ENCODE measurements at regions not wholly inside any gene's neighbourhood (a gene's known extent, or its start where the extent isn't known, plus 50 kb on each side); places are given as distances from the start of the nearest gene placed in this dataset.

DNA sequence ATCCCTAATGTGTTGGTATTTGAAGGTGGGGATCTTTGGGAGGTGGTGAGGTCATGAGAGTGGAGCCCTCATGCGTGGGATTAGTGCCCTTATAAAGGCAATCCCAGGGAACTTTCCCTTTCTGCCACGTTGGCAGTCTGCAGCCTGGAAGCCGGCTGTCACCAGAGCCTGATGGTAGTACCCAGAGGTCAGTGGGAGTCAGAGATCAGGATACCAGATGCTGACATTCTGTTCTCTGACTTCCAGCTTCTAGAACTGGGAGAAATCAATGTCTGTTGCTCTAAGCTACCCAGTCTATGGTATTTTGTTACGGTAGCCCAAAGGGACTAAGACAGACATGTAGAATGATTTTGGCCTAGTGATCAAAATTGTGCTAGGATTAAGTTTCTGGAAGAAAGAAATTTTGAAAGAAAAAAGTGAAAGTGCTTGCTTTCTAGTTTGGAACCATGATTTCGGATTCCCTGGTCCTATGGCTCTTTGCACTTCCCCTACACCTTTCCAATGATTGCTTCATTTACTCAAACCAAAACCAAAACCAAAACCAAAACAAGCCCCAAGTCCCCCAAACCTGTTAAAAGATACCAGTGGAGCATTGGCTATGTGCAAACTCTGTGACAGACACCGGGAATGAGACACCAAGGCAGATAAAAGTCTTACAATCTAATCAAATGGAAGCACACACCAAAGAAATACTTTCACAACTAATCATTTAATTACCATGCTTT is 173.7 kb upstream of the ZNF217 start:
- Histone ChIP-seq H2BK15ac (ENCODE audit: low read depth, low read length) (peak overlapping the region; percentile 81; the same call in 2 of the 3 replicates), H3K9ac (ENCODE audit: low read depth, low read length) (no peak overlapping the region), H3K9me1 (ENCODE audit: insufficient read depth, low read length) (peaks cover 12% of the 10 kb centered on the region), H3K14ac (replicated peaks; ENCODE audit: low read depth, low read length) (peak overlapping the region; percentile 79; the same call in 1 of the 2 replicates), H3K4me1 (ENCODE audit: control insufficient read depth, insufficient read depth, low read length) (peaks cover 23% of the 10 kb centered on the region), H2AK9ac (replicated peaks; ENCODE audit: low read depth, low read length, poor library complexity) (peak overlapping the region; percentile 7), H3K4me3 (ENCODE audit: insufficient read depth, low read depth, low read length) (no peak overlapping the region), H3K9me3 (ENCODE audit: control insufficient read depth, insufficient read depth, low read length) (no peaks in the 10 kb centered on the region), H2AK5ac (ENCODE audit: low read depth, low read length) (peak overlapping the region; percentile 52; the same call in 1 of the 2 replicates), H2BK5ac (ENCODE audit: low read depth, low read length, poor library complexity, severe bottlenecking) (peak overlapping the region; percentile 67), H4K8ac (ENCODE audit: low read depth in 2 of 2, low read length in 2 of 2) (peak overlapping the region; percentile 29 to 65; a peak in 2 of 4 replicates), H3K79me1 (ENCODE audit: low read depth in 1 of 2, low read length in 2 of 2) (peaks cover 0 to 12% of the 10 kb centered on the region in 2 experiments; a peak in 2 of 4 replicates), H2AFZ (replicated peaks; ENCODE audit: low read length, poor library complexity) (peak overlapping the region; percentile 71), H3K36me3 (ENCODE audit: control insufficient read depth, insufficient read depth, low read length) (no peaks in the 10 kb centered on the region), H3K27me3 (ENCODE audit: control insufficient read depth, insufficient read depth, low read length) (no peaks in the 10 kb centered on the region), H3K23ac (ENCODE audit: low read depth, low read length) (peak overlapping the region; percentile 31; the same call in 1 of the 2 replicates), H3K18ac (ENCODE audit: low read depth, low read length) (peak overlapping the region; percentile 55), H2BK120ac (ENCODE audit: low read depth, low read length) (peak overlapping the region; percentile 86), H3K56ac (ENCODE audit: extremely low read depth, insufficient read depth, low read length) (no peak overlapping the region), H4K91ac (ENCODE audit: insufficient read depth, low read depth, low read length) (peak overlapping the region; percentile 73), H2BK20ac (ENCODE audit: low read depth, low read length) (peak overlapping the region; percentile 81), H3K4ac (ENCODE audit: low read depth, low read length) (peak overlapping the region; percentile 68), H3K27ac (ENCODE audit: insufficient read depth, low read length) (peak overlapping the region; percentile 25; the same call in 1 of the 2 replicates), H3K4me2 (ENCODE audit: low read depth, low read length) (peak overlapping the region; percentile 10; the same call in 1 of the 2 replicates), H4K20me1 (ENCODE audit: insufficient read depth, low read length) (no peaks in the 10 kb centered on the region), H4K5ac (ENCODE audit: low read depth, low read length) (peak overlapping the region; percentile 75)
- no peak for DNase-seq
- no TSS peak for BruUV-seq (replicated peaks)
- CTCF ChIA-PET, result no interaction called here
- no peak for ATAC-seq (ENCODE audit: low read depth)
- in situ Hi-C loops (cut with MboI; ENCODE audit: low sequenced_read_pairs) (no loop called here), dilution Hi-C loops (cut with HindIII; ENCODE audit: low sequenced_read_pairs, unreplicated experiment) (no loop called here), intact Hi-C loops (cut with micrococcal nuclease) (no loop called here)
- 100% methylated on average over 2 of the region's 6 CpGs; no CpG with 5 or more reads in 1 of the 2 experiments for WGBS, 2 experiments (ENCODE audit: extremely low coverage in 2 of 2, insufficient read length in 1 of 2)
- POLR2A ChIA-PET (ENCODE audit: unreplicated experiment), result no interaction called here
- TF ChIP-seq RAD21 (IDR thresholded peaks at IDR 0.05; ENCODE audit: low read length), result no peak
- no peak for TF ChIP-seq CHD1 (IDR thresholded peaks at IDR 0.05; ENCODE audit: low read depth, low read length)
- TF ChIP-seq, protein P1, sequence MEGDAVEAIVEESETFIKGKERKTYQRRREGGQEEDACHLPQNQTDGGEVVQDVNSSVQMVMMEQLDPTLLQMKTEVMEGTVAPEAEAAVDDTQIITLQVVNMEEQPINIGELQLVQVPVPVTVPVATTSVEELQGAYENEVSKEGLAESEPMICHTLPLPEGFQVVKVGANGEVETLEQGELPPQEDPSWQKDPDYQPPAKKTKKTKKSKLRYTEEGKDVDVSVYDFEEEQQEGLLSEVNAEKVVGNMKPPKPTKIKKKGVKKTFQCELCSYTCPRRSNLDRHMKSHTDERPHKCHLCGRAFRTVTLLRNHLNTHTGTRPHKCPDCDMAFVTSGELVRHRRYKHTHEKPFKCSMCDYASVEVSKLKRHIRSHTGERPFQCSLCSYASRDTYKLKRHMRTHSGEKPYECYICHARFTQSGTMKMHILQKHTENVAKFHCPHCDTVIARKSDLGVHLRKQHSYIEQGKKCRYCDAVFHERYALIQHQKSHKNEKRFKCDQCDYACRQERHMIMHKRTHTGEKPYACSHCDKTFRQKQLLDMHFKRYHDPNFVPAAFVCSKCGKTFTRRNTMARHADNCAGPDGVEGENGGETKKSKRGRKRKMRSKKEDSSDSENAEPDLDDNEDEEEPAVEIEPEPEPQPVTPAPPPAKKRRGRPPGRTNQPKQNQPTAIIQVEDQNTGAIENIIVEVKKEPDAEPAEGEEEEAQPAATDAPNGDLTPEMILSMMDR (conservative IDR thresholded peaks at IDR 0.05; ENCODE audit: low read depth, low read length), result no peak
- no peak for TF ChIP-seq MAFK (IDR thresholded peaks at IDR 0.05; ENCODE audit: low read depth, low read length)
- no peak for TF ChIP-seq SMC3 (IDR thresholded peaks at IDR 0.05; ENCODE audit: low read depth, low read length)
- no peak for TF ChIP-seq CEBPB (IDR thresholded peaks at IDR 0.05; ENCODE audit: low read depth, low read length)
- no peak for TF ChIP-seq MXI1 (IDR thresholded peaks at IDR 0.05; ENCODE audit: borderline replicate concordance, low read depth, low read length)
- TF ChIP-seq NFE2L2 (IDR thresholded peaks at IDR 0.05; ENCODE audit: low read depth, low read length), result no peak
- no peak for TF ChIP-seq MAZ (IDR thresholded peaks at IDR 0.05; ENCODE audit: borderline replicate concordance, low read depth, low read length)
- TF ChIP-seq FOS (IDR thresholded peaks at IDR 0.05; ENCODE audit: low read depth, low read length), result no peak
- no peak for TF ChIP-seq POLR2A (IDR thresholded peaks at IDR 0.05; ENCODE audit: low read depth, low read length)
- no peak for TF ChIP-seq RFX5 (IDR thresholded peaks at IDR 0.05; ENCODE audit: low read depth, low read length)
- TF ChIP-seq BHLHE40 (IDR thresholded peaks at IDR 0.05; ENCODE audit: low read depth, low read length), result no peak
- TF ChIP-seq, protein P2, sequence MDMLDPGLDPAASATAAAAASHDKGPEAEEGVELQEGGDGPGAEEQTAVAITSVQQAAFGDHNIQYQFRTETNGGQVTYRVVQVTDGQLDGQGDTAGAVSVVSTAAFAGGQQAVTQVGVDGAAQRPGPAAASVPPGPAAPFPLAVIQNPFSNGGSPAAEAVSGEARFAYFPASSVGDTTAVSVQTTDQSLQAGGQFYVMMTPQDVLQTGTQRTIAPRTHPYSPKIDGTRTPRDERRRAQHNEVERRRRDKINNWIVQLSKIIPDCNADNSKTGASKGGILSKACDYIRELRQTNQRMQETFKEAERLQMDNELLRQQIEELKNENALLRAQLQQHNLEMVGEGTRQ (IDR thresholded peaks at IDR 0.05; ENCODE audit: low read depth, low read length), result no peak
- TF ChIP-seq, protein P3, sequence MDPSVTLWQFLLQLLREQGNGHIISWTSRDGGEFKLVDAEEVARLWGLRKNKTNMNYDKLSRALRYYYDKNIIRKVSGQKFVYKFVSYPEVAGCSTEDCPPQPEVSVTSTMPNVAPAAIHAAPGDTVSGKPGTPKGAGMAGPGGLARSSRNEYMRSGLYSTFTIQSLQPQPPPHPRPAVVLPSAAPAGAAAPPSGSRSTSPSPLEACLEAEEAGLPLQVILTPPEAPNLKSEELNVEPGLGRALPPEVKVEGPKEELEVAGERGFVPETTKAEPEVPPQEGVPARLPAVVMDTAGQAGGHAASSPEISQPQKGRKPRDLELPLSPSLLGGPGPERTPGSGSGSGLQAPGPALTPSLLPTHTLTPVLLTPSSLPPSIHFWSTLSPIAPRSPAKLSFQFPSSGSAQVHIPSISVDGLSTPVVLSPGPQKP (IDR thresholded peaks at IDR 0.05; ENCODE audit: borderline replicate concordance, low read depth, low read length), result no peak

All from IMR-90 (cell line).